ENCODE measurements at regions not wholly inside any gene's neighbourhood (a gene's known extent, or its start where the extent isn't known, plus 50 kb on each side); places are given as distances from the start of the nearest gene placed in this dataset.

DNA sequence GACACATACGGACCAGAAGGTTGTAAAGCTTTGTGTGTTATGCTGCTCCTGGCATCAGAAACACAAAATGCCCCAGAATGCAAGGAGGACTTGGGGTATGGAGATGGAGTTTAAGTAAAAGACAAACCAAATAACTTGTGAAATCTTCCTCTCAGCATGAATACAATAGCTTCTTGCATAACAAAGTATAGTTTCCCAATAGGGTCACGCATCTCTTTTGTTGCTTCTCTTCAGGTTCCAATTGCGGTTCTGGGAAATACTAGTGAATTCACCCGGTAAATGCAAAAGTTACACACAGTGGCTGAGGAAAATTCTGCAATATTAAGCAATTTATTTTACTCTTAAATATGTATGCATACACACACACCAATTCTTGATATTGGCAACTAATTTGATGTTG, 339.2 kb upstream of the EPHA4 start:
- TF ChIP-seq, protein P1, sequence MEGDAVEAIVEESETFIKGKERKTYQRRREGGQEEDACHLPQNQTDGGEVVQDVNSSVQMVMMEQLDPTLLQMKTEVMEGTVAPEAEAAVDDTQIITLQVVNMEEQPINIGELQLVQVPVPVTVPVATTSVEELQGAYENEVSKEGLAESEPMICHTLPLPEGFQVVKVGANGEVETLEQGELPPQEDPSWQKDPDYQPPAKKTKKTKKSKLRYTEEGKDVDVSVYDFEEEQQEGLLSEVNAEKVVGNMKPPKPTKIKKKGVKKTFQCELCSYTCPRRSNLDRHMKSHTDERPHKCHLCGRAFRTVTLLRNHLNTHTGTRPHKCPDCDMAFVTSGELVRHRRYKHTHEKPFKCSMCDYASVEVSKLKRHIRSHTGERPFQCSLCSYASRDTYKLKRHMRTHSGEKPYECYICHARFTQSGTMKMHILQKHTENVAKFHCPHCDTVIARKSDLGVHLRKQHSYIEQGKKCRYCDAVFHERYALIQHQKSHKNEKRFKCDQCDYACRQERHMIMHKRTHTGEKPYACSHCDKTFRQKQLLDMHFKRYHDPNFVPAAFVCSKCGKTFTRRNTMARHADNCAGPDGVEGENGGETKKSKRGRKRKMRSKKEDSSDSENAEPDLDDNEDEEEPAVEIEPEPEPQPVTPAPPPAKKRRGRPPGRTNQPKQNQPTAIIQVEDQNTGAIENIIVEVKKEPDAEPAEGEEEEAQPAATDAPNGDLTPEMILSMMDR (IDR thresholded peaks at IDR 0.05; ENCODE audit: low read length), result no peak
- TF ChIP-seq EZH2 (IDR thresholded peaks at IDR 0.05; ENCODE audit: borderline replicate concordance, low read length), result no peak
